Stimulated activated CD8-positive, alpha-beta memory T cell treated with anti-CD3 and anti-CD28 coated beads, Interleukin-15, amount 100 ng/mL, for 48 hours (primary cell): ENCODE measurements at regions not wholly inside any gene's neighbourhood (a gene's known extent, or its start where the extent isn't known, plus 50 kb on each side); places are given as distances from the start of the nearest gene placed in this dataset.
"Not testable (repeated sequence)": the region's sequence is repeated elsewhere in the genome, so short reads cannot be mapped to it uniquely, and the experiment has no call there.

ENCODE experiments used
- DNase-seq, 2 donors: peaks; one replicate each; pipeline ENCODE4 v3.0.0-alpha.2; 2020; ENCODE audit warnings: low read depth in 2 of 2

GRCh38 chr9:107588393-107588792 lies 98.8 kb upstream of the KLF4 start:
- no peak for DNase-seq

- DNase-seq = no peak
Observed at GRCh38 chr9:107587191-107587963, 97.8 kb upstream of the KLF4 start.

GRCh38 chr9:107586493-107586892 lies 96.9 kb upstream of the KLF4 start:
- no peak for DNase-seq

GRCh38 chr9:107585465-107585864 lies 95.9 kb upstream of the KLF4 start:
- DNase-seq = no peak

- no peak for DNase-seq
Observed at GRCh38 chr9:107584944-107585343, 95.4 kb upstream of the KLF4 start.

- no peak for DNase-seq
Observed at GRCh38 chr9:107584186-107584585, 94.6 kb upstream of the KLF4 start.

GRCh38 chr9:107577140-107577776 lies 87.7 kb upstream of the KLF4 start:
- DNase-seq = no peak

GRCh38 chr9:107571148-107571547 lies 81.6 kb upstream of the KLF4 start:
- no peak for DNase-seq

GRCh38 chr9:107569174-107569573 lies 79.6 kb upstream of the KLF4 start:
- DNase-seq = no peak

GRCh38 chr9:107568406-107568805 lies 78.8 kb upstream of the KLF4 start:
- DNase-seq = not testable (repeated sequence)

- no peak for DNase-seq
Observed at GRCh38 chr9:107567462-107567861, 77.9 kb upstream of the KLF4 start.

- no peak for DNase-seq
Observed at GRCh38 chr9:107566611-107567061, 77.1 kb upstream of the KLF4 start.

GRCh38 chr9:107562798-107563197 lies 73.2 kb upstream of the KLF4 start:
- DNase-seq = no peak

- DNase-seq = no peak
Observed at GRCh38 chr9:107559494-107560086, 70.0 kb upstream of the KLF4 start.

- no peak for DNase-seq
Observed at GRCh38 chr9:107557236-107557990, 67.8 kb upstream of the KLF4 start.

GRCh38 chr9:107554636-107555035 lies 65.1 kb upstream of the KLF4 start:
- DNase-seq = no peak

GRCh38 chr9:107548298-107549142 lies 59.0 kb upstream of the KLF4 start:
- DNase-seq = no peak

GRCh38 chr9:107547772-107548297 lies 58.3 kb upstream of the KLF4 start:
- DNase-seq = no peak

- no peak for DNase-seq
Observed at GRCh38 chr9:107547303-107547702, 57.7 kb upstream of the KLF4 start.

GRCh38 chr9:107546859-107547258 lies 57.3 kb upstream of the KLF4 start:
- DNase-seq = no peak

- DNase-seq = no peak
Observed at GRCh38 chr9:107545036-107545435, 55.5 kb upstream of the KLF4 start.
